K562 (cell line): ENCODE measurements at regions not wholly inside any gene's neighbourhood (a gene's known extent, or its start where the extent isn't known, plus 50 kb on each side); places are given as distances from the start of the nearest gene placed in this dataset.

Experiments used
- ATAC-seq: fragments of 200-7000 bp; cut with Tn5 transposase; 3 replicates; pipeline ENCODE4 v1.9.1; 2020; ENCODE audit warnings: moderate library complexity
- BruUV-seq: library from RNA; stranded (reverse); fragments of 400-500 nt; replicated peaks from 2 replicates; lab custom pipeline; 2021; lab: Mats Ljungman, UMichigan
- CTCF ChIA-PET: fragments of 300-600 bp; formaldehyde crosslinking; extraction: SDS; loops from one replicate; lab custom pipeline; 2021; ENCODE audit warnings: low intra/inter-chr PET ratio; lab: Yijun Ruan, JAX
- POLR2A ChIA-PET: fragments of 300-600, 350-650 bp; sonication (Branson Sonifier 250); formaldehyde crosslinking; extraction: SDS; loops from one replicate; lab custom pipeline; 2021; ENCODE audit warnings: antibody characterized with exemption, inconsistent platforms; lab: Yijun Ruan, JAX
- DNase-seq, 4 experiments: peaks; one replicate each; pipeline versions ENCODE4 v3.0.0 to v3.0.0-alpha.2; 2011 to 2018; ENCODE audit warnings: low spot score in 3 of 4, mixed read lengths in 3 of 4; ENCODE audit errors: extremely low read depth in 1 of 4
- FAIRE-seq: peaks from 2 replicates; lab custom pipeline; 2011; peaks lifted over from hg19 to GRCh38; lab: Jason Lieb, UNC
- H2AFZ ChIP-seq: 2 replicates; pipeline ENCODE4 v1.6.0; 2011; ENCODE audit warnings: low read depth, low read length, control low read depth, inconsistent platforms
- H3K27ac ChIP-seq: fragments of 200-600 bp; 3 replicates; pipeline ENCODE4 v1.8.0; 2011; ENCODE audit warnings: low read depth, mild to moderate bottlenecking, control low read depth, inconsistent platforms, low read length, moderate library complexity, mixed read lengths; ENCODE audit errors: extremely low read depth
- H3K27me3 ChIP-seq, 2 experiments: fragments of 300-600 bp in 1 of 2; 2 replicates in 1 of 2; 3 replicates in 1 of 2; pipeline versions ENCODE4 v1.6.0 to v1.8.0; 2011; ENCODE audit warnings: inconsistent platforms in 2 of 2, low read length in 2 of 2, mild to moderate bottlenecking in 1 of 2, mixed read lengths in 1 of 2, moderate library complexity in 1 of 2; ENCODE audit not compliant: control insufficient read depth in 2 of 2, insufficient read depth in 2 of 2
- H3K36me3 ChIP-seq: fragments of 300-600 bp; 3 replicates; pipeline ENCODE4 v1.8.0; 2011; ENCODE audit warnings: mild to moderate bottlenecking, low read length, inconsistent platforms; ENCODE audit not compliant: control insufficient read depth, insufficient read depth
- H3K4me1 ChIP-seq, 2 experiments: fragments of 200-600 bp in 1 of 2; replicated peaks in 1 of 2; 2 replicates in 1 of 2; 3 replicates in 1 of 2; pipeline versions ENCODE4 v1.5.1 to v1.8.0; 2011; ENCODE audit warnings: inconsistent platforms in 2 of 2, low read length in 2 of 2, mild to moderate bottlenecking in 1 of 2, mixed read lengths in 1 of 2, moderate library complexity in 1 of 2; ENCODE audit not compliant: control insufficient read depth in 2 of 2, insufficient read depth in 2 of 2
- H3K4me2 ChIP-seq: 2 replicates; pipeline ENCODE4 v1.6.1; 2011; ENCODE audit warnings: low read length, control low read depth, inconsistent platforms, mixed read lengths; ENCODE audit not compliant: insufficient read depth
- H3K4me3 ChIP-seq: fragments of 200-600 bp; sonication (generic), shearing (Covaris generic); 2 replicates; pipeline ENCODE4 v1.5.1; 2016; ENCODE audit warnings: control low read depth, inconsistent platforms
- H3K79me2 ChIP-seq: fragments of 200-600 bp; 3 replicates; pipeline ENCODE4 v1.8.0; 2011; ENCODE audit warnings: low read length, inconsistent platforms; ENCODE audit not compliant: control insufficient read depth, insufficient read depth
- H3K9ac ChIP-seq, 2 experiments: 2 replicates each; pipeline versions ENCODE4 v1.6.0 to v1.6.1; 2011; ENCODE audit warnings: low read depth in 2 of 2, low read length in 2 of 2, control low read depth in 1 of 2, inconsistent platforms in 1 of 2, mild to moderate bottlenecking in 1 of 2, mixed read lengths in 1 of 2; ENCODE audit not compliant: insufficient read depth in 1 of 2
- H3K9me1 ChIP-seq: one replicate; pipeline ENCODE4 v1.6.0; 2011; ENCODE audit warnings: inconsistent platforms, mild to moderate bottlenecking, low read length, moderate library complexity; ENCODE audit not compliant: control insufficient read depth, insufficient read depth
- H3K9me3 ChIP-seq: replicated peaks from 2 replicates; pipeline ENCODE4 v1.5.1; 2011; ENCODE audit warnings: low read depth, low read length, inconsistent platforms; ENCODE audit not compliant: control insufficient read depth, insufficient read depth
- H4K20me1 ChIP-seq: replicated peaks from 2 replicates; pipeline ENCODE4 v1.6.1; 2011; ENCODE audit warnings: low read length, inconsistent platforms, mixed read lengths; ENCODE audit not compliant: control insufficient read depth, insufficient read depth
- CBX3 ChIP-seq, 2 experiments: IDR thresholded peaks; 1 replicate in 1 of 2; 2 replicates in 1 of 2; pipeline ENCODE4 v1.6.1; 2012; ENCODE audit warnings: inconsistent platforms in 2 of 2, low read length in 2 of 2, borderline replicate concordance in 1 of 2, control low read depth in 1 of 2
- ELF4 ChIP-seq: fragments of 450-650 bp; formaldehyde crosslinking; IDR thresholded peaks from 2 replicates; pipeline ENCODE4 v1.4.0; 2022; ENCODE audit warnings: missing genetic modification characterization
- MEIS2 ChIP-seq: fragments of 450-650 bp; IDR thresholded peaks from 2 replicates; pipeline ENCODE4 v1.6.1; 2014; ENCODE audit warnings: mild to moderate bottlenecking; ENCODE audit not compliant: partially characterized antibody
- SIN3B ChIP-seq: fragments of 450-650 bp; IDR thresholded peaks from 2 replicates; pipeline ENCODE4 v1.6.1; 2017; ENCODE audit warnings: low read depth, mild to moderate bottlenecking, moderate library complexity
- STAT5A ChIP-seq: IDR thresholded peaks from 2 replicates; pipeline ENCODE4 v1.6.1; 2012; ENCODE audit warnings: low read length, inconsistent platforms, borderline replicate concordance
- ZKSCAN3 ChIP-seq: fragments of 250-450 bp; sonication (Bioruptor Pico); IDR thresholded peaks from 2 replicates; pipeline ENCODE4 v1.4.0; 2020
- ZKSCAN8 ChIP-seq: fragments of 200-800 bp; sonication (Bioruptor generic); IDR thresholded peaks from 2 replicates; pipeline ENCODE4 v1.6.1; 2016; ENCODE audit warnings: missing genetic modification characterization, missing compliant biosample characterization
- WGBS: fragments of 100-300 bp; shearing (Covaris generic); methylation state at CpG from one replicate; pipeline ENCODE4 v1.1.6; 2016; ENCODE audit warnings: low coverage, mixed read lengths; ENCODE audit not compliant: insufficient coverage; ENCODE audit errors: missing lambda C conversion rate; 5-methylcytosine and 5-hydroxymethylcytosine counted together
- in situ Hi-C: fragments of 300-500 bp; cut with MboI; formaldehyde crosslinking; loops from 4 replicates; pipeline ENCODE4 v1.15.0; 2018; ENCODE audit warnings: inconsistent platforms, mixed read lengths
- intact Hi-C: fragments of 100-400 bp; cut with micrococcal nuclease; formaldehyde crosslinking; loops from 2 replicates; pipeline ENCODE4 v1.14.2; 2022
- TF ChIP-seq, protein P1 (sequence below): sonication (generic); formaldehyde crosslinking; IDR thresholded peaks from 2 replicates; pipeline ENCODE4 v1.8.0; 2023; ENCODE audit warnings: missing genetic modification reagents, mild to moderate bottlenecking, borderline replicate concordance
- TF ChIP-seq, protein P2 (sequence below): sonication (generic); formaldehyde crosslinking; IDR thresholded peaks from 2 replicates; pipeline ENCODE4 v1.8.1; 2023; ENCODE audit warnings: mild to moderate bottlenecking, missing genetic modification reagents

DNA sequence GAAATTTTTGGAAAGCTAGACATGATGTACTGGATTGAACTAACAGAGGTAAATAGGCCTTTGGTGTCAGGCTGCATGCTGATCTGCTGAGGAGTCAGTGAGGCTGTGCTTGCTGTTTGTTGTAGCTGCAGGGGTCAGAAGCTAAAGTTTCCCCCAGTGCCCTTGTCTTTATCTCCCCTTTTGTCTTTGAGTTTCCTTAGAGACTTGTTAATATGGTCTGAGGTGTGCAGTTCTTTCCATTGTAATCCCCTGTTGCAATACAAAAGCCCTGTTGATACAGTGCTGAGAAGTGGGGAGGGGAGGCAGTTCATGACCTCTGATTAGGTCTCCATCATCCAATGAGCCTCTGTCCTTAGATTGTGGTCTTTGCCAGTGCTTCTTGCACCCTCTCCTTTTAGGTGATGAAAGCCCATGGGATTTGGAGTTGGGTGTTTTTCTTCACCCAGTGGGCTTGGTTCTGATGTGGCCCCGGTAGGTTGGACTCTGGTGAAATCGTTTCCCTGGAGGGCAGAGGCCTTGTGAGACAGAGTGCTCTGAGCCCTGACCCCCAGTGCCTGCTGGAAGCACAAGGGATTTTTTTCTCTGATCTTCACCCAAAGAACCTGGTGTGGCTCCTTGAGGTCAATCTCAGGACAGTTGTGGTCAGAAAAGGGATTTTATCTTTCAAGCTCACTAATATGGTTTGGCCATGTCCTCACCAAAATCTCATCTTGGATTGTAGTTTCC is 163.1 kb downstream of the TMEM18 start:
- Histone ChIP-seq H3K4me2 (no peak overlapping the region), H3K27ac (no peak overlapping the region), H4K20me1 (no peaks in the 10 kb centered on the region), H3K27me3 (peaks cover 0 to 8% of the 10 kb centered on the region in 2 experiments; a peak in 3 of 5 replicates), H3K4me3 (no peak overlapping the region), H3K9me1 (no peaks in the 10 kb centered on the region), H3K9me3 (no peaks in the 10 kb centered on the region), H3K79me2 (no peaks in the 10 kb centered on the region), H3K4me1 (no peaks in the 10 kb centered on the region), H2AFZ (no peak overlapping the region), H3K9ac (no peak overlapping the region), H3K36me3 (no peaks in the 10 kb centered on the region)
- TF ChIP-seq MEIS2 (no peak), SIN3B (no peak), CBX3 (IDR thresholded peaks at IDR 0.05; ENCODE audit: borderline replicate concordance in 1 of 2, low read length in 2 of 2) (no peak), ELF4 (CRISPR knock-in tag) (no peak), ZKSCAN8 (CRISPR knock-in tag) (no peak)
- no peak for FAIRE-seq
- ChIA-PET POLR2A (no interaction called here), CTCF (no interaction called here)
- DNase-seq = no peak
- no TSS peak for BruUV-seq
- intact Hi-C loops = no loop called here
- in situ Hi-C loops = no loop called here
- 0% methylated on average over 2 of the region's 2 CpGs for WGBS
- no peak for ATAC-seq

DNA sequence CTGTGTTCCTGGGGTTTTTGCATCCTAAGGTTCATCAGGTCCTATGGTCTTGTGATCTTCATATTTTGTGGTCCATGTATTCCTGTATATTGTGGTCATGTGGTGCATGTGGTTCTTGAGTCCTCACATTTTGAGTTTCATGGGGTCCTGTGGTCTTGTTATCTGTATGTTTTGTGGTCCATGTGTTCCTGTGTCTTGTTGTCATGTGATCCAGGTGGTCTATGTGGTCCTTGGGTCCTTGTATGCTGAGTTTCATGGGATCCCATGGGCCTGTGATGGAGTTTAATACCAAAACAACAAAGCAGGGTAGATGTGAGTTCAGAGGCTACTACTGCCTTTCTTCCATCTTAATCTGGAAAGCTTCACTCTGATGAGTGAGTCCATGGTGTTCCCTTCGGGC is 166.4 kb downstream of the TMEM18 start:
- Histone ChIP-seq H3K9me1 (no peaks in the 10 kb centered on the region), H3K27ac (no peak overlapping the region), H3K9me3 (no peaks in the 10 kb centered on the region), H3K4me1 (no peaks in the 10 kb centered on the region), H2AFZ (no peak overlapping the region), H3K4me2 (no peak overlapping the region), H3K27me3 (peaks cover 0 to 5% of the 10 kb centered on the region in 2 experiments; a peak in 1 of 5 replicates), H3K36me3 (no peaks in the 10 kb centered on the region), H3K79me2 (no peaks in the 10 kb centered on the region), H3K4me3 (no peak overlapping the region), H4K20me1 (no peaks in the 10 kb centered on the region), H3K9ac (no peak overlapping the region)
- 0% methylated on average over 1 of the region's 1 CpG for WGBS
- intact Hi-C loops = no loop called here
- FAIRE-seq (no peak), ATAC-seq (no peak), DNase-seq (no peak)
- POLR2A ChIA-PET = no interaction called here
- no TSS peak for BruUV-seq
- in situ Hi-C loops = no loop called here
- CTCF ChIA-PET = no interaction called here
- TF ChIP-seq, protein P1, sequence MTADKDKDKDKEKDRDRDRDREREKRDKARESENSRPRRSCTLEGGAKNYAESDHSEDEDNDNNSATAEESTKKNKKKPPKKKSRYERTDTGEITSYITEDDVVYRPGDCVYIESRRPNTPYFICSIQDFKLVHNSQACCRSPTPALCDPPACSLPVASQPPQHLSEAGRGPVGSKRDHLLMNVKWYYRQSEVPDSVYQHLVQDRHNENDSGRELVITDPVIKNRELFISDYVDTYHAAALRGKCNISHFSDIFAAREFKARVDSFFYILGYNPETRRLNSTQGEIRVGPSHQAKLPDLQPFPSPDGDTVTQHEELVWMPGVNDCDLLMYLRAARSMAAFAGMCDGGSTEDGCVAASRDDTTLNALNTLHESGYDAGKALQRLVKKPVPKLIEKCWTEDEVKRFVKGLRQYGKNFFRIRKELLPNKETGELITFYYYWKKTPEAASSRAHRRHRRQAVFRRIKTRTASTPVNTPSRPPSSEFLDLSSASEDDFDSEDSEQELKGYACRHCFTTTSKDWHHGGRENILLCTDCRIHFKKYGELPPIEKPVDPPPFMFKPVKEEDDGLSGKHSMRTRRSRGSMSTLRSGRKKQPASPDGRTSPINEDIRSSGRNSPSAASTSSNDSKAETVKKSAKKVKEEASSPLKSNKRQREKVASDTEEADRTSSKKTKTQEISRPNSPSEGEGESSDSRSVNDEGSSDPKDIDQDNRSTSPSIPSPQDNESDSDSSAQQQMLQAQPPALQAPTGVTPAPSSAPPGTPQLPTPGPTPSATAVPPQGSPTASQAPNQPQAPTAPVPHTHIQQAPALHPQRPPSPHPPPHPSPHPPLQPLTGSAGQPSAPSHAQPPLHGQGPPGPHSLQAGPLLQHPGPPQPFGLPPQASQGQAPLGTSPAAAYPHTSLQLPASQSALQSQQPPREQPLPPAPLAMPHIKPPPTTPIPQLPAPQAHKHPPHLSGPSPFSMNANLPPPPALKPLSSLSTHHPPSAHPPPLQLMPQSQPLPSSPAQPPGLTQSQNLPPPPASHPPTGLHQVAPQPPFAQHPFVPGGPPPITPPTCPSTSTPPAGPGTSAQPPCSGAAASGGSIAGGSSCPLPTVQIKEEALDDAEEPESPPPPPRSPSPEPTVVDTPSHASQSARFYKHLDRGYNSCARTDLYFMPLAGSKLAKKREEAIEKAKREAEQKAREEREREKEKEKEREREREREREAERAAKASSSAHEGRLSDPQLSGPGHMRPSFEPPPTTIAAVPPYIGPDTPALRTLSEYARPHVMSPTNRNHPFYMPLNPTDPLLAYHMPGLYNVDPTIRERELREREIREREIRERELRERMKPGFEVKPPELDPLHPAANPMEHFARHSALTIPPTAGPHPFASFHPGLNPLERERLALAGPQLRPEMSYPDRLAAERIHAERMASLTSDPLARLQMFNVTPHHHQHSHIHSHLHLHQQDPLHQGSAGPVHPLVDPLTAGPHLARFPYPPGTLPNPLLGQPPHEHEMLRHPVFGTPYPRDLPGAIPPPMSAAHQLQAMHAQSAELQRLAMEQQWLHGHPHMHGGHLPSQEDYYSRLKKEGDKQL = no peak
- TF ChIP-seq ZKSCAN3 (no peak), STAT5A (no peak)
- TF ChIP-seq, protein P2, sequence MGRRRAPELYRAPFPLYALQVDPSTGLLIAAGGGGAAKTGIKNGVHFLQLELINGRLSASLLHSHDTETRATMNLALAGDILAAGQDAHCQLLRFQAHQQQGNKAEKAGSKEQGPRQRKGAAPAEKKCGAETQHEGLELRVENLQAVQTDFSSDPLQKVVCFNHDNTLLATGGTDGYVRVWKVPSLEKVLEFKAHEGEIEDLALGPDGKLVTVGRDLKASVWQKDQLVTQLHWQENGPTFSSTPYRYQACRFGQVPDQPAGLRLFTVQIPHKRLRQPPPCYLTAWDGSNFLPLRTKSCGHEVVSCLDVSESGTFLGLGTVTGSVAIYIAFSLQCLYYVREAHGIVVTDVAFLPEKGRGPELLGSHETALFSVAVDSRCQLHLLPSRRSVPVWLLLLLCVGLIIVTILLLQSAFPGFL (CRISPR knock-in tag) = no peak
